A549 (cell line): ENCODE measurements at regions not wholly inside any gene's neighbourhood (a gene's known extent, or its start where the extent isn't known, plus 50 kb on each side); places are given as distances from the start of the nearest gene placed in this dataset.

Source experiments
- CTCF ChIP-seq: fragments of >200 bp; sonication (Bioruptor Twin); formaldehyde crosslinking; IDR thresholded peaks from 3 replicates; pipeline ENCODE4 v1.5.1; 2016
- FOSL2 ChIP-seq, 2 experiments: fragments of 450-650 bp in 1 of 2; fragments of >200 bp in 1 of 2; sonication (Bioruptor Twin) in 1 of 2; formaldehyde crosslinking; IDR thresholded peaks; 2 replicates each; pipeline versions ENCODE4 v1.5.0 to v1.6.1; 2016 to 2020; ENCODE audit warnings: mild to moderate bottlenecking in 1 of 2, moderate library complexity in 1 of 2
- MAFK ChIP-seq: fragments of 450-650 bp; IDR thresholded peaks from 2 replicates; pipeline ENCODE4 v1.6.1; 2014; ENCODE audit not compliant: partially characterized antibody
- POLR2A ChIP-seq: IDR thresholded peaks from 2 replicates; pipeline ENCODE4 v1.6.1; 2012; ENCODE audit warnings: mild to moderate bottlenecking, low read length

GRCh38 chr2:224206816-224207215 lies 167.7 kb upstream of the SERPINE2 start:
- TF ChIP-seq MAFK: no peak
- no peak for TF ChIP-seq POLR2A
- no peak for TF ChIP-seq CTCF
- no peak for TF ChIP-seq FOSL2 (IDR thresholded peaks at IDR 0.05)
- no peak for TF ChIP-seq FOSL2 (CRISPR knock-in tag; IDR thresholded peaks at IDR 0.05)
